MM.1S (cell line): ENCODE measurements at regions not wholly inside any gene's neighbourhood (a gene's known extent, or its start where the extent isn't known, plus 50 kb on each side); places are given as distances from the start of the nearest gene placed in this dataset.

ENCODE experiments used
- DNase-seq: peaks from one replicate; pipeline ENCODE4 v3.0.0-alpha.2; 2015
- H2AFZ ChIP-seq: fragments of 300-600 bp; sonication (generic); 2 replicates; pipeline ENCODE4 v1.6.0; 2016; ENCODE audit warnings: antibody characterized with exemption, low read length
- H3F3A ChIP-seq: fragments of 300-600 bp; sonication (generic); 2 replicates; pipeline ENCODE4 v1.6.1; 2016; ENCODE audit warnings: mild to moderate bottlenecking, antibody characterized with exemption, low read length, moderate library complexity, mixed read lengths; ENCODE audit not compliant: insufficient read depth
- H3K27ac ChIP-seq: fragments of 300-600 bp; sonication (generic); 2 replicates; pipeline ENCODE4 v1.5.1; 2016; ENCODE audit warnings: mild to moderate bottlenecking, low read length
- H3K27me3 ChIP-seq: fragments of 300-600 bp; sonication (generic); replicated peaks from 2 replicates; pipeline ENCODE4 v1.6.0; 2016; ENCODE audit warnings: low read length; ENCODE audit not compliant: insufficient read depth
- H3K36me3 ChIP-seq: fragments of 300-600 bp; sonication (generic); replicated peaks from 2 replicates; pipeline ENCODE4 v1.6.1; 2016; ENCODE audit warnings: mild to moderate bottlenecking, low read length, mixed read lengths; ENCODE audit not compliant: insufficient read depth
- H3K4me1 ChIP-seq: fragments of 300-600 bp; sonication (generic); 2 replicates; pipeline ENCODE4 v1.6.1; 2016; ENCODE audit warnings: low read length, mixed read lengths
- H3K4me2 ChIP-seq: fragments of 300-600 bp; sonication (generic); 2 replicates; pipeline ENCODE4 v1.6.0; 2016; ENCODE audit warnings: low read depth, low read length
- H3K4me3 ChIP-seq: fragments of 300-600 bp; sonication (generic); 2 replicates; pipeline ENCODE4 v1.5.1; 2016; ENCODE audit warnings: low read length, mixed read lengths
- H3K79me2 ChIP-seq: fragments of 300-600 bp; sonication (generic); 2 replicates; pipeline ENCODE4 v1.6.1; 2016; ENCODE audit warnings: mixed run types, low read length, mixed read lengths
- H3K9ac ChIP-seq: fragments of 300-600 bp; sonication (generic); 2 replicates; pipeline ENCODE4 v1.6.1; 2016; ENCODE audit warnings: low read length, mixed read lengths
- H3K9me2 ChIP-seq: fragments of 300-600 bp; sonication (generic); replicated peaks from 2 replicates; pipeline ENCODE4 v1.6.1; 2016; ENCODE audit warnings: mild to moderate bottlenecking, low read length, mixed read lengths; ENCODE audit not compliant: insufficient read depth
- H3K9me3 ChIP-seq: fragments of 300-600 bp; sonication (generic); replicated peaks from 2 replicates; pipeline ENCODE4 v1.6.1; 2016; ENCODE audit warnings: mild to moderate bottlenecking, low read length, mixed read lengths; ENCODE audit not compliant: insufficient read depth
- H4K20me1 ChIP-seq: fragments of 300-600 bp; sonication (generic); 2 replicates; pipeline ENCODE4 v1.6.1; 2016; ENCODE audit warnings: mild to moderate bottlenecking, low read length, moderate library complexity, mixed read lengths; ENCODE audit not compliant: insufficient read depth
- EZH2 ChIP-seq: fragments of 300-600 bp; sonication (generic); optimal IDR thresholded peaks from 2 replicates; pipeline ENCODE3; 2017; ENCODE audit warnings: low read depth, mild to moderate bottlenecking, antibody characterized with exemption, low read length, mixed read lengths
- EZH2phosphoT487 ChIP-seq: fragments of 300-600 bp; sonication (generic); IDR thresholded peaks from 2 replicates; pipeline ENCODE4 v1.6.1; 2018; ENCODE audit warnings: antibody characterized with exemption, low read length
- TF ChIP-seq, protein P1 (sequence below): fragments of 300-600 bp; sonication (generic); IDR thresholded peaks from 2 replicates; pipeline ENCODE4 v1.5.1; 2016; ENCODE audit warnings: antibody characterized with exemption, low read length, mixed read lengths

DNA sequence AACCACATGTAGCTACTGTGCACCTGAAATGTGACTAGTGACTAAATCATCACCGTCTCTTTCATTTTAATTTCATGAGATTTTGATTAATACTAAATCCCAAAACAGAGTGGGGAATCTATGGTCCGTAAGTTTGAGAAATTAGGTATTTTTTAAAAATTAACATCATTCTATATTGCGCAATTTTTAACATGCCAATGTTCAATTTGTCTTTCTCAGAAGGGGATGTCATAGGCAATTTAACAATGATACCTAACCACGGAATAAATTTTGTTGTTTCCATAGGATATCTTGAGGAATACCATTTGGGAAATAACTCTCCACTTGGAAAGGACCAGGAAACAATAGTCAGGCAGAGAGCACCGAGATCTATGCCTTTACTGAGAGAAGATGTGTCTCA lies 267.7 kb downstream of the FAM76B start:
- Histone ChIP-seq H3K27ac (no peak overlapping the region), H3K4me2 (no peak overlapping the region), H2AFZ (no peak overlapping the region), H3K4me1 (no peaks in the 10 kb centered on the region), H3K36me3 (no peaks in the 10 kb centered on the region), H3F3A (no peaks in the 10 kb centered on the region), H3K27me3 (no peaks in the 10 kb centered on the region), H3K4me3 (no peak overlapping the region), H3K9me3 (no peaks in the 10 kb centered on the region), H3K9me2 (no peaks in the 10 kb centered on the region), H3K79me2 (no peaks in the 10 kb centered on the region), H4K20me1 (no peaks in the 10 kb centered on the region), H3K9ac (no peak overlapping the region)
- no peak for DNase-seq
- TF ChIP-seq, protein P1, sequence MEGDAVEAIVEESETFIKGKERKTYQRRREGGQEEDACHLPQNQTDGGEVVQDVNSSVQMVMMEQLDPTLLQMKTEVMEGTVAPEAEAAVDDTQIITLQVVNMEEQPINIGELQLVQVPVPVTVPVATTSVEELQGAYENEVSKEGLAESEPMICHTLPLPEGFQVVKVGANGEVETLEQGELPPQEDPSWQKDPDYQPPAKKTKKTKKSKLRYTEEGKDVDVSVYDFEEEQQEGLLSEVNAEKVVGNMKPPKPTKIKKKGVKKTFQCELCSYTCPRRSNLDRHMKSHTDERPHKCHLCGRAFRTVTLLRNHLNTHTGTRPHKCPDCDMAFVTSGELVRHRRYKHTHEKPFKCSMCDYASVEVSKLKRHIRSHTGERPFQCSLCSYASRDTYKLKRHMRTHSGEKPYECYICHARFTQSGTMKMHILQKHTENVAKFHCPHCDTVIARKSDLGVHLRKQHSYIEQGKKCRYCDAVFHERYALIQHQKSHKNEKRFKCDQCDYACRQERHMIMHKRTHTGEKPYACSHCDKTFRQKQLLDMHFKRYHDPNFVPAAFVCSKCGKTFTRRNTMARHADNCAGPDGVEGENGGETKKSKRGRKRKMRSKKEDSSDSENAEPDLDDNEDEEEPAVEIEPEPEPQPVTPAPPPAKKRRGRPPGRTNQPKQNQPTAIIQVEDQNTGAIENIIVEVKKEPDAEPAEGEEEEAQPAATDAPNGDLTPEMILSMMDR = no peak
- TF ChIP-seq EZH2phosphoT487 = no peak
- no peak for TF ChIP-seq EZH2

DNA sequence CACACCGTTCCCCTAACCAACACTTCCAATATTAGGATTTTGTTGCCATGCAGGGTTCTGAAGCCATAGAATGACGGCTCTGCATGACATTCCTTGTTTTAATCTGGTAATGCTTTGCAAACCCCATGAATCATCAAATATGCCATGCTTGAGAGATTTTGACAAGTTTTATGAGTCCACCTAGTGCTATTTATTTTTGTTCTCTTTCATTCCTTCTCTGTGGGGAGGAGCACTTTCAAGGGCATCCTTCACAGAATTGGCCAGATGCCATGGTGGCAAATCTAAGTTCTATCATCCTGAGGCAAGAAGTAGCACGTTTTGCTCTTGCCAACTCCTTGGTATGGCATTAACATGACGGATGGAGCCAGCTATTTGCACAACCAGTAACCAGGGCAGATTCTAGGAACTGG lies 268.4 kb downstream of the FAM76B start:
- H3K36me3 ChIP-seq = no peaks in the 10 kb centered on the region
- H3K9me3 ChIP-seq = no peaks in the 10 kb centered on the region
- H4K20me1 ChIP-seq = no peaks in the 10 kb centered on the region
- no peak overlapping the region for H2AFZ ChIP-seq
- no peak for DNase-seq
- H3K27me3 ChIP-seq = no peaks in the 10 kb centered on the region
- H3K4me2 ChIP-seq = no peak overlapping the region
- H3K9ac ChIP-seq = no peak overlapping the region
- no peak overlapping the region for H3K27ac ChIP-seq
- H3K79me2 ChIP-seq = no peaks in the 10 kb centered on the region
- no peaks in the 10 kb centered on the region for H3K9me2 ChIP-seq
- no peaks in the 10 kb centered on the region for H3F3A ChIP-seq
- TF ChIP-seq EZH2phosphoT487 = no peak
- TF ChIP-seq, protein P1 = no peak
- TF ChIP-seq EZH2 = no peak
- H3K4me1 ChIP-seq = no peaks in the 10 kb centered on the region
- no peak overlapping the region for H3K4me3 ChIP-seq

DNA sequence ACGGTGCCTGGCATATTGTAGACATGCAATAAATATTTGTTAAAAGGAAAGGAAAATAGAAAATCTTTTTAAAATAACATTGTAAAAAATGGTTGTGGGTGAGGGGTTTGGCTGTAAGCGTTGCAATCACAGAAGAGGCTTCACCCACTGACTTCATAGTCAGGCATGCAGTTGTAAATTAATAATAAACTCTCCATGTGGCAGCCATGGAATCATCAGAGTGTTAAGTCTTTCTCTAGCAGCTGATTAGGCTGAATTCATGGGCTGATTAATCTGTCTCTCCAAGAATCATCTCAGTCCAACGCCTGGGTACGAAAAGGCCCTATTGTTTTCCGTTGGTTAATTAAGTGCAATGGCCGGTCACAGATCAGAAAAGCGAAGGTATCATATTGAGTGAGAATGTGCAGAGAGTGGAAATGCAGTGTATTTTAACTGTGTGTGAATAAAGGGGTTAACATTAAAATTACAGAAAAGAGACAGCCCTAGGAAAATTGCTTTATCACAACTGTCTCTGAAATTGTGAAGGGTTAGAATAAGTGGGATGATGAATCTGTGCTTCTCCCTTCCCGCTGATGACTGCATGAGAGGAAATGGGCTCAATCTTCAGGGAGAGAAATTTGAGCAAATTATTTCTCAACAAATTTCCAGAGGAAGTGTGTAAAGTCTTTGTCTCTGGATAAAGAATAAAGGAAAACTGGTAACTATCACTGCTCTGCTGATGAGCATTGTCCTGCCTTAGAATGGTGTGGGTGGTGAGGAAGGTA lies 269.0 kb downstream of the FAM76B start:
- H4K20me1 ChIP-seq = no peaks in the 10 kb centered on the region
- H3K27ac ChIP-seq = no peak overlapping the region
- H3F3A ChIP-seq = no peaks in the 10 kb centered on the region
- no peak overlapping the region for H3K4me3 ChIP-seq
- TF ChIP-seq, protein P1 = no peak
- TF ChIP-seq EZH2phosphoT487 (no peak), EZH2 (no peak)
- H3K9me3 ChIP-seq = no peaks in the 10 kb centered on the region
- no peaks in the 10 kb centered on the region for H3K4me1 ChIP-seq
- DNase-seq = no peak
- no peaks in the 10 kb centered on the region for H3K9me2 ChIP-seq
- no peaks in the 10 kb centered on the region for H3K27me3 ChIP-seq
- no peak overlapping the region for H3K4me2 ChIP-seq
- no peak overlapping the region for H2AFZ ChIP-seq
- no peaks in the 10 kb centered on the region for H3K36me3 ChIP-seq
- no peaks in the 10 kb centered on the region for H3K79me2 ChIP-seq
- H3K9ac ChIP-seq = no peak overlapping the region
